Thyroid gland (tissue), 4 donors: ENCODE measurements at regions not wholly inside any gene's neighbourhood (a gene's known extent, or its start where the extent isn't known, plus 50 kb on each side); places are given as distances from the start of the nearest gene placed in this dataset.

Experiments used
- DNase-seq, 2 donors: peaks; one replicate each; pipeline ENCODE4 v3.0.0-alpha.2; 2019
- H3K27ac ChIP-seq, 3 donors: fragments of 200-600 bp; sonication (generic); 1 replicate in 2 of 3; 2 replicates in 1 of 3; pipeline ENCODE4 v1.5.1; 2016 to 2019; ENCODE audit warnings: mild to moderate bottlenecking in 1 of 3, moderate library complexity in 1 of 3
- H3K27me3 ChIP-seq: fragments of 200-600 bp; sonication (generic); one replicate; pipeline ENCODE4 v1.5.1; 2019
- H3K36me3 ChIP-seq, 2 donors: fragments of 200-600 bp; sonication (generic); one replicate each; pipeline ENCODE4 v1.5.1; 2016 to 2019
- H3K4me1 ChIP-seq, 2 donors: fragments of 200-600 bp; sonication (generic); one replicate each; pipeline ENCODE4 v1.5.1; 2017 to 2019
- H3K4me3 ChIP-seq, 3 donors: fragments of 200-600 bp; sonication (generic); replicated peaks in 1 of 3; 1 replicate in 2 of 3; 2 replicates in 1 of 3; pipeline ENCODE4 v1.5.1; 2016; ENCODE audit warnings: mild to moderate bottlenecking in 1 of 3
- H3K9me3 ChIP-seq: fragments of 200-600 bp; sonication (generic); one replicate; pipeline ENCODE4 v1.5.1; 2017
- CTCF ChIP-seq, 6 experiments: fragments of 200-600 bp in 3 of 6; fragments of 450-650 bp in 3 of 6; sonication (generic) in 3 of 6; IDR thresholded peaks; one replicate each; pipeline ENCODE4 v1.5.1; 2016 to 2019; ENCODE audit warnings: antibody characterized with exemption in 6 of 6, mild to moderate bottlenecking in 2 of 6, inconsistent platforms in 1 of 6, moderate library complexity in 1 of 6
- POLR2A ChIP-seq, 2 donors: fragments of 450-650 bp; IDR thresholded peaks; one replicate each; pipeline ENCODE4 v1.6.1; 2017; ENCODE audit warnings: antibody characterized with exemption in 2 of 2, mild to moderate bottlenecking in 2 of 2, moderate library complexity in 1 of 2
- WGBS, 2 donors: methylation state at CpG; one replicate each; pipeline ENCODE4 v1.1.5; 2017; 5-methylcytosine and 5-hydroxymethylcytosine counted together
- intact Hi-C: fragments of 100-400 bp; cut with DNase I; formaldehyde crosslinking; loops from one replicate; pipeline ENCODE4 v1.15.1; 2023

GRCh38 chr17:74119965-74120364, 83.5 kb upstream of the RPL38 start:
- Histone ChIP-seq H3K4me3 (no peak overlapping the region), H3K4me1 (peaks cover 3 to 6% of the 10 kb centered on the region in 2 donors), H3K27me3 (no peaks in the 10 kb centered on the region), H3K9me3 (no peaks in the 10 kb centered on the region), H3K36me3 (no peaks in the 10 kb centered on the region), H3K27ac (no peak overlapping the region)
- intact Hi-C loops = no loop called here
- 62 to 87% methylated on average over 3 to 4 of the region's 4 CpGs for WGBS, 2 donors
- no peak for DNase-seq
- no peak for TF ChIP-seq POLR2A (IDR thresholded peaks at IDR 0.05)
- TF ChIP-seq CTCF (IDR thresholded peaks at IDR 0.05) = no peak

- TF ChIP-seq POLR2A (IDR thresholded peaks at IDR 0.05) (no peak), CTCF (IDR thresholded peaks at IDR 0.05) (no peak)
- intact Hi-C loops = no loop called here
- Histone ChIP-seq H3K4me1 (no peaks in the 10 kb centered on the region), H3K27ac (no peak overlapping the region), H3K36me3 (no peaks in the 10 kb centered on the region), H3K27me3 (no peaks in the 10 kb centered on the region), H3K9me3 (no peaks in the 10 kb centered on the region), H3K4me3 (no peak overlapping the region)
- DNase-seq = no peak
Measured at GRCh38 chr17:74123350-74123749, 80.1 kb upstream of the RPL38 start.

- Histone ChIP-seq H3K4me3 (no peak overlapping the region), H3K4me1 (no peaks in the 10 kb centered on the region), H3K27me3 (no peaks in the 10 kb centered on the region), H3K9me3 (no peaks in the 10 kb centered on the region), H3K36me3 (no peaks in the 10 kb centered on the region), H3K27ac (no peak overlapping the region)
- 95 to 97% methylated on average over 9 of the region's 9 CpGs for WGBS, 2 donors
- intact Hi-C loops = no loop called here
- no peak for TF ChIP-seq CTCF (IDR thresholded peaks at IDR 0.05)
- no peak for TF ChIP-seq POLR2A (IDR thresholded peaks at IDR 0.05)
- no peak for DNase-seq
Measured at GRCh38 chr17:74123866-74124444, 79.5 kb upstream of the RPL38 start.

- Histone ChIP-seq H3K9me3 (no peaks in the 10 kb centered on the region), H3K27me3 (no peaks in the 10 kb centered on the region), H3K4me3 (no peak overlapping the region), H3K27ac (no peak overlapping the region), H3K4me1 (no peaks in the 10 kb centered on the region), H3K36me3 (no peaks in the 10 kb centered on the region)
- DNase-seq = no peak
- intact Hi-C loops = no loop called here
- no peak for TF ChIP-seq POLR2A (IDR thresholded peaks at IDR 0.05)
- TF ChIP-seq CTCF (IDR thresholded peaks at IDR 0.05) = no peak
- WGBS, 2 donors = 34 to 35% methylated on average over 4 of the region's 4 CpGs
Measured at GRCh38 chr17:74125156-74125555, 78.3 kb upstream of the RPL38 start.

- H3K4me1 ChIP-seq = no peaks in the 10 kb centered on the region
- DNase-seq = no peak
- intact Hi-C loops = no loop called here
- H3K27ac ChIP-seq = no peak overlapping the region
- H3K36me3 ChIP-seq = no peaks in the 10 kb centered on the region
- 70 to 74% methylated on average over 11 of the region's 11 CpGs for WGBS, 2 donors
- no peak overlapping the region for H3K4me3 ChIP-seq
- TF ChIP-seq CTCF (IDR thresholded peaks at IDR 0.05) (no peak), POLR2A (IDR thresholded peaks at IDR 0.05) (no peak)
- no peaks in the 10 kb centered on the region for H3K27me3 ChIP-seq
- H3K9me3 ChIP-seq = no peaks in the 10 kb centered on the region
Measured at GRCh38 chr17:74126179-74126900, 77.1 kb upstream of the RPL38 start.
